ENCODE measurements at regions not wholly inside any gene's neighbourhood (a gene's known extent, or its start where the extent isn't known, plus 50 kb on each side); places are given as distances from the start of the nearest gene placed in this dataset.

DNA sequence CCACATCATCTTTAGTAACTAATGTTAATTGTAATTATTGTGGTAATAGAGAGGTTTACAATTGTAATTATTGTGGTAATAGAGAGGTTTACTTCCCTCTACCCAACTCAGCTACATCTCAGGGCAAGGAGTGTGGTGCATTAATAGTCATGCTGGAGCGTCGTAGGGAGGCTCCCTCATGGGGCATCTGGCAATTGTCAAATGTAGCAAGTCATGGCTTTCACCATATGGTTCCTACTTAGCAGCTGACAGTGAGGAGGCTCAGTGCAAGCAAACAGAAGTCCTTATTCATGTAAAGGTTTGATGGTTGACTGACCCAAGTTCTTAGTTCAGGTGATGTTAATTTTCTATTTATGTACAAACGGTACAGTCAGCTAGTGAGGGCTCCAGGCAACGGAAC, 1012.0 kb downstream of the FLRT2 start:
- no peak for DNase-seq

GRCh38 chr14:86540636-86541247, 1010.8 kb downstream of the FLRT2 start:
- DNase-seq = no peak

DNA sequence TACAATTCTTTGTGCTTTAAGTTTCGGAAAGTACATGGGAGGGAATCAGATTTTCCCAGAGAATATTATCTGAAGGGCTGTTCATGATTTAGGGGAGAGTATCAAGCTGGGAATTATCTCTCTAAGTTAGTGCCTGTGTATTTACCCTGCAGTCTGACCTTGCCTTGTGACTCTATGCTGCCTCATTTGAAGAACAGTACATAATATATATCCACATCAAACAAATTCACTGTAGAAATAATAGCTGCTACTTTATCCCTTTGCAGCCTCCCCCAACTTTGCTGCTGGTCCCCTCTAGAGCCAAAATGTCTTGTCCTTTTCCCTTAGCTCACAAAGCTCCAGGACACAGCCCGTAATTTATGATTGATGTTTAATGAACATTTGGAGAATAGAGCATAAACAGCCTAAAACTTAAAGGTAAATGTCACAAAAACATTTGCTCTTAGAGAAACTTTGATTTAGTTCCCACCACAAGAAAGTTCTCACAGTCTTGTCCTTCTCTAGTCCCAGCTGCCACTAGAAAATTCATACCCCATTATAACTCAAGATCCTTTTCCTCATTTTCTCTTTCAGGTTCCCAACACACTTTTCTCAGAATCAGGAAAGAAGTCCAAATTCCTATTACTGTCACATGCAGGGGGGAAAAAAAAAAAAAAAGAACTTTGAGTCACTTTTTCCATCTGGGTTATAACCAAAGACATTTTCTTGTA, 1009.6 kb downstream of the FLRT2 start:
- no peak for DNase-seq

GRCh38 chr14:86533834-86534233, 1003.9 kb downstream of the FLRT2 start:
- DNase-seq = no peak

DNA sequence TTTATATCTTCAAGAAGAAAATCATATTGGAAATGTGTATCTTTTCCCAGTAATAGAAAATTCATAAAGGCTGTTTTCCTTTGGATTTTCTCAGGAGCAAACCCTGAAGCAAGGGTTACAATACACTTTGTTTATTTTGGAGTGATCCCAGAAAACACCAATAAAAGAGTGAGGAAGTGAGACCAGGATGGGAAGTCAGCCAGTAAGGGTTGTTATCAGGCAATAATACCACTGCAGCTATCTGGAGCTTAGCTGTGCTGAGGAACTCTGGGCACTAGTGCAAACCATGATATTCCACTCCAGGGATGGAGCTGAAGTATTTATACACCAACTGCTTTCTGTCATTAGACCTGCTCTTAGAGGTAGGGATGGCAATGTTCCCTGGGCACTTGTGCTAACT, 1002.3 kb downstream of the FLRT2 start:
- no peak for DNase-seq

GRCh38 chr14:86530457-86530856, 1000.5 kb downstream of the FLRT2 start:
- no peak for DNase-seq

- DNase-seq = no peak
These were observed 997.4 kb downstream of the FLRT2 start for GRCh38 chr14:86527312-86527711.

DNA sequence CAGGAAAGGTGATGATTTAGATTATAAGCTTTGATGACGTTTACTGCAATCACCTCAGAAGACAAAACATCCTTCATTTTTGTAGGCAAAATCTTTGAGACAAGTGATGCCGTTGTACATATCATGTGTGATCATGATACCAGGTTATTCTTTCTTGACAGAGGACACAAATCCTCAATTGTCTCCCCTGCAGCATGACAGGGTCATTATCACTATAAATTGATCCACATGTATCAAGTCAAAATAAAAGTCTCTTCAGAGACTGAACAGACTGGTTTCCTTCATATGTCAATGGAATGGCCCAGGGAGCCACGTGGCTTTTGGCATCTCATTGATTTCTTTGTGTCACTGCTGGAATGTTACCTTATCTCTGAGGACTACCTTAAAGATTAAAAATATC, 995.7 kb downstream of the FLRT2 start:
- DNase-seq = no peak

GRCh38 chr14:86521843-86522242, 991.9 kb downstream of the FLRT2 start:
- DNase-seq = no peak

DNA sequence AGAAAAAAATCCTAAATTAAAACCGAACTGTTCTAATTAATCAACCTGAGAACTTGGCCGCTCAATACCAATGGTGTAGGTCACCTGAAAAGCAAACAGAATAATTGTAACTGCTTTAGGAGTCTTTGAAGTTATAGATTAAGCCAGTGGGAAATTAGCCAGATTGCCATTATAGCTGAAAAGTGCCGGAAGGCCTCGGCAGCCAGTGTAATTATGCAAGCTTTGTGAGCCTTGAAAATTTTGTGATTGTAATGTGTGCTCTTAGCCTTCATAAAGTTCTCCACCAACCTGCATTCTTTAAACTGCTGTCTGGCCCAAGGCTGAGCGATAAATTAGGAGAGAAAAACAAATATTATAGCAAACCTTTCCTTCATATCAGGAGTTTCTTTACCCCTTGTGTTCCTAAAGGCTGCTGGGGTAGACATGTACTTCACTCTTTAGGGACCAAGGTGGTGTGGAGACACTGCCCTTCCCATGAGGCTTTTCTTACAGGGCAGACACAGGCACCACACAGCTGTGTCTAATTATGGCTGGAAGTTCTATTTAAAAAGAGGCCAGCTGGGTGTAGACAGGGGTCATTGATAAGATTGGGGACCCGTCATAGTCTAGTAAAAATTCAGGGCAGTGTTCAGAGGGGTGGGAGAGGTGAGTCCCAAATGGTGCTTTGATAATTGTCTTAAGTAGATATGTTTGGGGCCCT, 991.2 kb downstream of the FLRT2 start:
- no peak for DNase-seq

- no peak for DNase-seq
These were observed 988.4 kb downstream of the FLRT2 start for GRCh38 chr14:86518298-86518697.

- no peak for DNase-seq
These were observed 985.3 kb downstream of the FLRT2 start for GRCh38 chr14:86515195-86515594.

DNA sequence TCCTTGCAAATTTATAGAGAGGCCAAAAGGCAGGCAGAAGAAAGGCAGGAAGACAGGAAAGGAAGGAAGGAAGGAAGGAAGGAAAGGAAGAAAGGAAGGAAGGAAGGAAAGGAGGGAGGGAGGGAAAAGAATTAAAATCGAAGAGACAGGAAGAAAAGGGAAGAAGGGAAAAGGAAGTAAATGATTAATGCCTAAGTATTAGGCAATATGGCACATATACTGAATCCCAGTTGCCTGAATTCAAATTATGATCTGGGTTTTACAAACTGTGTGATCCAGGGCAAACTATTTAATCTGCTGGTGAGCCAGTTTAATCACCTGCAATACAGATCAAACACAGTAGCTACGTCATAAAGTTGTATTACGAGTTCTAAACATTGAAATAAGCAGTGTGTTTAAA, 983.6 kb downstream of the FLRT2 start:
- DNase-seq = no peak

DNA sequence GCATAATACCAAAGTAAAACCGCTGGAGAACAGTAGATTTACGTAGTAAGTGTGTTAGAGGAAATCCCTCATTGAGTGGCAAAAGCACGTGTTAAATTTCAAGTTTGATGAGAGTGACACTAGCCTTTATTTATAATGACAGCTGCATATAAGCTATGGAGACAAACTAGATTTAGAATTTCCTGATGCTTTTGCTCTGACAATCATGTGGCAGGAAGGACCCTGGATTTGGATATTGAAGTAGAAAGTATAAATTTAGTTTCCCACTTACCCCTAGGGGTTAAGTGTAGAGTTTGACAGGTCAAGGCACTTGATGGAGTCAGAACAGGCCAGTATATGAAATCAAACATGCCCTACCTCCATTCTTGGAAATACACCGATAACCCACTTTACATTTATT, 983.1 kb downstream of the FLRT2 start:
- DNase-seq = no peak

DNA sequence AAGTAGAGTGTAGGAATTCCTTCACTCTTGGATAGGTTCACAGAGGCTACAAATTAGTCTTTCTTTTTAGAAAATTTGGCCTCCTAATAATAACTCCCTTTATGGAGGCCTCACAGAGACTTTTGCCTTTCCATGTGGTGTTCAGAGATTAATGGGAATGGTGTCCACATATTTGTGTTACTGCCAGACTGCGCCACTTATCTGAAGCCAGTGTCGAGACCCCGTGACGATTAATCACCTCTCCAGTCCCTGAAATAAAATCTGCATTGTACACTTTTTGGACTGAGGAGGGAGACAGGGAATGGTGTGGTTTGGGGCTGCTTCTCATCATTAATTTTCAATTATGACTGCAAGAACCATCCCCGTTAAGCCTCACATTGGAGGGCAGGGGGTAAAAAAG, 980.5 kb downstream of the FLRT2 start:
- no peak for DNase-seq

DNA sequence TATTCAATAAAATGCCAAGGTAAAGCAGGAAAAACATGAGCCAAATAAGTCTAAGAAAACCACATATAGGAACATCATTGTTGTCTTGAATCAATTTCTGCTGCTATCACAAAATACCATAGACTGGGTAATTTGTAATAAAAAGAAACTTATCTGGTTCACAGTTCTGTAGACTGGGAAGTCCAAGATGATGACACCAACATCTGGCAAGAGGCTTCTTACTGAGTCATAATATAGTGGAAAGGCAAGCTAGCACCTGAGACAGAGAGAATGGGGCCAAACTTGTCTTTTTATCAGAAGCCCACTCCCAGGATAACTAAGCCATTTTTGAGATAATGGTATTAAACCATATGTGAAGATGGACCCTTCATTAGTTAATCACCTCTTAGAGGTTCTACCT, 975.9 kb downstream of the FLRT2 start:
- no peak for DNase-seq

- DNase-seq = peak; percentile 46
These were observed 971.7 kb downstream of the FLRT2 start for GRCh38 chr14:86501611-86502010.

DNA sequence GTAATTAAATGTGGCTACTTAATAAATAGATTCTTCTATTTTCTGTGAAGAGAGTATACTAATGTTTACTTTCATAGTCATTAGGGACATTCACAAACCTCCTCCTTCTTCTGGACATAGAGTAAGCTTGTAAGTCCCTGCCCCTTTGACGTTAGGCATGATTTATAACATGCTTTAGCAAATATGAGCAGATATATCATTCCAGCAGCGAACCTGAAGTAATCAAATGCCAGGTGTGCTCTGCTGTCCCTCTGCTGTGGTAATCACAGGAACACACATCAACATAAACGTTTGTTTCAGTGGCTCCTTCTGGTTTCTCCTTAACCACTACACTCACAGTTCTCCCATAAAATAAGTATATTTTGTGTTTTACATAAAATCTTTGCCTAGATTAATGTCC, 961.8 kb downstream of the FLRT2 start:
- no peak for DNase-seq

- DNase-seq = no peak
These were observed 951.2 kb downstream of the FLRT2 start for GRCh38 chr14:86481104-86481503.

DNA sequence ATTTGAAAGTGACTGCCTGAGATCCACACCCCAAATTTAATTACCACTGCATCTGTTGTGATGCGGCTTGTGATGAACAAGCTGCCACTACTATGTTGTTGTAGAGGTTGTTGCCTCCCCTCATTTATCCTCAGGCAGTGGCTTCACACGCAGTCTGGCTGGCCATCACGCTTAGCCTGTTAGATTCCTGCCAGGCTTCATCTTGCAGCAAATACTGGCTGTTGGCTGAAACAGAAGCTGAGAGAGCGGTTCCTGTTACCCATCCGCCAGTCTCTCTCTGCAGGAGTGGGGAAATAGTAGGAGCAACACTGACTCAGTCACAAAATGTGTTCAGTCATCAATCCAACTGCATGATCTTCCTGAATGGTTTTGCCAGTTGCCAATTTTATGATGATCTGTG, 934.4 kb downstream of the FLRT2 start:
- no peak for DNase-seq

GRCh38 chr14:86462193-86462753, 932.3 kb downstream of the FLRT2 start:
- peak; percentile 46 for DNase-seq

DNA sequence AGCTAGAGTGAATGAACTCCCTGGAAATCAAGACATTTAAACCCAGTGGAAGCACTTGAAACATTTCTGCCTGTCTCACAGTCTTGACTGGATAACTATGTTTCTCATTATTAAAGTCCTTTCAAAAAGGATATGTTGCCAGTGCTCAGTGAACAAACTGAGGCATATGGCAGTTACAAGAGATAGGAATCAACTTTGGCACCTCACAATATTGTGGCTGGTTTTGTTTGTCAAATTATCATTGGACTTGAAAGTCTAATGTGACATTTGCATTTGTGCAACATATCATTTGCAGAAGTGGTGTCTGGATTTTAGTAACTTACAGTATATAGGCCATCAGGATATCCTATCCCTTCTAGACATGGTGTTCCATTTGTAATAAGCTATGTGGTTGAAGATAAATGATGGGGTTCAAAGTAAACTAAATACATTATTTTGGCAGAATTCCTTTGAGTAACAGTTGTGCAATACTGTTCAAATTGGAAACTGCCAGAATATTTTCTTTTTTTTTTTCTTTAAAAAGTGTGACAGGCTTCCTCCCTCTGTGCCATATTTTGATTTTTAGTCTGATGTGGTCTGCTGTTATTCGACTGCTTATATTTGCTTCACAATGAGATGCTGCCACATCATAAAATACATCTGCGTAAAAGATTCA, 927.7 kb downstream of the FLRT2 start:
- DNase-seq = no peak

DNA sequence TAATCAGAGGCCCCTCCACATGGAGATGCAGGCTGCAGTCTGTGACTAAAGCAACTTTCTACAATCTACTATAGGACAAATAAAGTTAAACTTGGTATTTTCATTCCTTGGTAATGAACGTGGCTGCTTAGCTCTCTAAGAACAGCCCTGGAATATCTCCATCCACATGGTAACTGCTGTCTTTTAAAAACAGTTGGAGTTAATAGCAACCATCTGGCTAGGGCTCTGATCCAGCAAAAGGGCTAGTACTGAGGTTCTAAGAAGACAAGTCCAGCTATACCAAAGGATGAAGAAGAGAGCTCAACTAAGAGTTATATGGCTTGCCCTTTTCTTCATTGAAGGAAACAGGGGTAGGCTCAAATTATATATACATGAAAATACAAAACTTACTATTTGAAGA, 920.1 kb downstream of the FLRT2 start:
- DNase-seq = no peak

DNA sequence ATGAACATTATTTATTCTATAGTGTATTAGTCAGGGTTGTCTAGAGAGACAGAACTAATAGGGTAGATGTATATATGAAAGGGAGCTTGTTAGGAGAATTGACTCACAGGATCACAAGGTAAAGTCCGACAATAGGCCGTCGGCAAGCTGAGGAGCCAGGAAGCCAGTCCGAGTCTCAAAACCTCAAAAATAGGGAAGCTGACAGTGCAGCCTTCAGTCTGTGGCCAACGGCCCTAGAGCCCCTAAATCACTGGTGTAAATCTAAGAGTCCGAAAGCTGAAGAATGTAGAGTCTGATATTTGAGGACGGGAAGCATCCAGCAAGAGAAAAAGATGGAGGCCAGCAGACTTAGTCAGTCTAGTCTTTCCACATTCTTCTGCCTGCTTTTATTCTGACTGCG, 912.2 kb downstream of the FLRT2 start:
- DNase-seq = peak; percentile 28
